ENCODE measurements at regions not wholly inside any gene's neighbourhood (a gene's known extent, or its start where the extent isn't known, plus 50 kb on each side); places are given as distances from the start of the nearest gene placed in this dataset.

DNA sequence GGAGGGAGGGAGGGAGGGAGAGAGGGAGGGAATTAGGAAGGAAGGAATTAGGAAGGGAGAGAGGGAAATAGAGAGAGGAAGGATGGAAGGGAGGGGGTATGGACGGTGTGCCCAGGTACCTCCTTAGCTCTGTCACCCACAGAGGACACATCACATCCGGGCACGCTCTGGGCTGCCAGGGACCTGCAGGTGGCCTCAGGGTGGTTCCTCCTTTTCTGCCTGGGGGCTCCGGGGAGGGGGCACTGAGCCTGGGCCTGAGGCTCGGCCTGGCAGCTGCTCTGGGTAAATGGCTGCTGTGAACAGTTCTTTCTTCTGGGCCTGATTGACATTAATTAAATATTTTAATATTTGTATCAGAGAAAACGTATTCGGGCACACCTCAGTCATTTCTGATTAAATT, 733.5 kb downstream of the BRD1 start:
- H3K27me3 ChIP-seq (ENCODE audit: insufficient read depth, poor library complexity, severe bottlenecking) = no peaks in the 10 kb centered on the region
- no peak overlapping the region for H3K27ac ChIP-seq (ENCODE audit: poor library complexity, severe bottlenecking)
- no peaks in the 10 kb centered on the region for H3K9me3 ChIP-seq (ENCODE audit: severe bottlenecking)
- DNase-seq (ENCODE audit: low spot score) (no peak), ATAC-seq (ENCODE audit: low read depth) (no peak)
- H3K4me3 ChIP-seq (ENCODE audit: severe bottlenecking) = no peak overlapping the region
- TF ChIP-seq CTCF (IDR thresholded peaks at IDR 0.05; ENCODE audit: poor library complexity, severe bottlenecking) = no peak
- no peaks in the 10 kb centered on the region for H3K36me3 ChIP-seq (ENCODE audit: low read depth)
- no peaks in the 10 kb centered on the region for H3K4me1 ChIP-seq (ENCODE audit: insufficient read depth, poor library complexity, severe bottlenecking)

- Histone ChIP-seq H3K36me3 (ENCODE audit: low read depth) (no peaks in the 10 kb centered on the region), H3K4me3 (ENCODE audit: severe bottlenecking) (no peak overlapping the region), H3K27me3 (ENCODE audit: insufficient read depth, poor library complexity, severe bottlenecking) (no peaks in the 10 kb centered on the region), H3K9me3 (ENCODE audit: severe bottlenecking) (no peaks in the 10 kb centered on the region), H3K27ac (ENCODE audit: poor library complexity, severe bottlenecking) (no peak overlapping the region), H3K4me1 (ENCODE audit: insufficient read depth, poor library complexity, severe bottlenecking) (no peaks in the 10 kb centered on the region)
- TF ChIP-seq CTCF (IDR thresholded peaks at IDR 0.05; ENCODE audit: poor library complexity, severe bottlenecking) = no peak
- ATAC-seq (ENCODE audit: low read depth) (no peak), DNase-seq (ENCODE audit: low spot score) (no peak)
Measured at GRCh38 chr22:49093192-49093880, 734.3 kb downstream of the BRD1 start.

DNA sequence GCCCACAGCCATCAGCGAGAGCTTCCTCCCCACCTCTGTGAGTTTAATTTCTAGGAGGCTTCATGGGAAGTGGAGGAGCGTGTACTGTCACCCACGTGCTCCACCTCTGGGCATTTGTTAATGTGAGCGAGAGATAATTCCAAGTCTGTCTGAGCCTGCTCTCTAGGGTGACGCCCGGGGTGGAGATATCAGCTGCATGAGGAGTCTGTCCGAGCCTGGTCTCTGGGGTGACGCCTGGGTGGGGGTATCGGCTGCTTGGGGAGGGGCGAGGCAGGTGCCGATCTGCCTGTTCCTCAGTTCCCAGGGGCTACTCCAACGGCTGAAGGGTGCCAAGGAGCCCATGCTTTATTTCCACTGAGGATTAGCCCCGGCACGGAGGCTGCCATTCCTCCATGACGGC, 735.0 kb downstream of the BRD1 start:
- no peak for TF ChIP-seq CTCF (IDR thresholded peaks at IDR 0.05; ENCODE audit: poor library complexity, severe bottlenecking)
- no peak for DNase-seq (ENCODE audit: low spot score)
- no peak for ATAC-seq (ENCODE audit: low read depth)
- no peaks in the 10 kb centered on the region for H3K36me3 ChIP-seq (ENCODE audit: low read depth)
- H3K27ac ChIP-seq (ENCODE audit: poor library complexity, severe bottlenecking) = no peak overlapping the region
- no peaks in the 10 kb centered on the region for H3K9me3 ChIP-seq (ENCODE audit: severe bottlenecking)
- no peak overlapping the region for H3K4me3 ChIP-seq (ENCODE audit: severe bottlenecking)
- H3K27me3 ChIP-seq (ENCODE audit: insufficient read depth, poor library complexity, severe bottlenecking) = no peaks in the 10 kb centered on the region
- H3K4me1 ChIP-seq (ENCODE audit: insufficient read depth, poor library complexity, severe bottlenecking) = no peaks in the 10 kb centered on the region

DNA sequence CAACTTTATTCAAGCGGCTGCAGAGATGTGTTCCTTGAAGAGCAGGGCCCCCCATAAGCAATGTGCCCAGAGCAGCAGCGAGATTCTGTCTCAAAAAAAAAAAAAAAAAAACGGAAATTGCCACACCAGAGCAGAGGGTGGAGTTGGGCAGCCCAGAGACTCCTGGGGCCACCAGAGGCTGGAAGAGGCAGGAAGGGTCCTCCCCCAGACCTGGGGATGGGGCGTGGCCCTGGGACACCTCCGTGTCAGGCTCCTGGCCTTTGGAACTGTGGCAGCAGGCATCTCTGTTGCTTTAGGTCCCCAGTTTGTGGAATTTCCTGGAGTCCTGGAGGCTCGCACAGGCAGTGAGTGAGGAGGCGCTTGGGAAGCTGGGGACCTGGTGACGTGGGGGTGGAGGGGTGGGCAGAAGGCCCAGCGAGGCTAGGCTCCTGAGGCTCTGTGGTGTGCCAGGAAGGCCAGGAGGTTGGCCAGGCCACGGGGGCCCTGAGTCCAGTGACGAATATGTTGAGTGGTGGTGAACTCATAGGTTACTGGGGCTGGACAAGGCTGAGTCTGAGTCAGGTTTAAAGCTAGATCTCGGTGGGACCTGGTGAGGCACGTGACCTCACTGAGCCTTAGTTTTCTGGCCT, 735.6 kb downstream of the BRD1 start:
- TF ChIP-seq CTCF (IDR thresholded peaks at IDR 0.05; ENCODE audit: poor library complexity, severe bottlenecking) = no peak
- ATAC-seq (ENCODE audit: low read depth) (no peak), DNase-seq (ENCODE audit: low spot score) (no peak)
- no peaks in the 10 kb centered on the region for H3K27me3 ChIP-seq (ENCODE audit: insufficient read depth, poor library complexity, severe bottlenecking)
- H3K4me3 ChIP-seq (ENCODE audit: severe bottlenecking) = no peak overlapping the region
- no peaks in the 10 kb centered on the region for H3K4me1 ChIP-seq (ENCODE audit: insufficient read depth, poor library complexity, severe bottlenecking)
- no peaks in the 10 kb centered on the region for H3K9me3 ChIP-seq (ENCODE audit: severe bottlenecking)
- H3K27ac ChIP-seq (ENCODE audit: poor library complexity, severe bottlenecking) = no peak overlapping the region
- H3K36me3 ChIP-seq (ENCODE audit: low read depth) = no peaks in the 10 kb centered on the region

DNA sequence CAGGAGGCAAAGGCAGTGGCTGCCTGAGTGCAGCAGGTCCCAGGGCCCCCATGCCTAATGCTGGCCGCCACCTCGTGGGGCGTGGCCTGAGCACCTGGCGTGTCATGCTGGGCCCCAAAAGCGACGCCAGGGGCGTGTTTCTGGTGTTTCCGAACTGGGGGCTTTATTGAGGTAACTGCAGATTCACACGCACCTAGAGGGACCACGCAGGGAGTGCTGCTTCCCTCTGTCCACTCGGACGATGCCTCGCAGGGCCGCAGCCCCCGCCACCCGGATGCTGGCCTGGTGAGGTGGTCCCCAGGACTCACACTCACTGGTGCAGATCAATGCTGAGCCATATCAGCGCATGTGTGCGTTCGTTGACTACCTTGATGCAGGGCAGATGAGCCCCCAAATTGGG, 736.2 kb downstream of the BRD1 start:
- H3K9me3 ChIP-seq (ENCODE audit: severe bottlenecking) = no peaks in the 10 kb centered on the region
- H3K4me3 ChIP-seq (ENCODE audit: severe bottlenecking) = no peak overlapping the region
- no peak overlapping the region for H3K27ac ChIP-seq (ENCODE audit: poor library complexity, severe bottlenecking)
- TF ChIP-seq CTCF (IDR thresholded peaks at IDR 0.05; ENCODE audit: poor library complexity, severe bottlenecking) = no peak
- no peaks in the 10 kb centered on the region for H3K4me1 ChIP-seq (ENCODE audit: insufficient read depth, poor library complexity, severe bottlenecking)
- ATAC-seq (ENCODE audit: low read depth) = no peak
- H3K36me3 ChIP-seq (ENCODE audit: low read depth) = no peaks in the 10 kb centered on the region
- DNase-seq (ENCODE audit: low spot score) = no peak
- H3K27me3 ChIP-seq (ENCODE audit: insufficient read depth, poor library complexity, severe bottlenecking) = no peaks in the 10 kb centered on the region
